Bronchial epithelial cell (primary cell): ENCODE measurements at regions not wholly inside any gene's neighbourhood (a gene's known extent, or its start where the extent isn't known, plus 50 kb on each side); places are given as distances from the start of the nearest gene placed in this dataset.
A peak's percentile ranks its signal among the peaks of the same experiment; 100 is the strongest.
"Not testable (repeated sequence)": the region's sequence is repeated elsewhere in the genome, so short reads cannot be mapped to it uniquely, and the experiment has no call there.

Experiments
- DNase-seq: peaks from one replicate; pipeline ENCODE4 v3.0.0-alpha.2; 2010; ENCODE audit warnings: low read depth
- FAIRE-seq: peaks from 2 replicates; lab custom pipeline; 2011; peaks lifted over from hg19 to GRCh38; lab: Jason Lieb, UNC
- H3K27me3 ChIP-seq: 2 replicates; pipeline ENCODE4 v1.5.1; 2011; ENCODE audit warnings: low read length; ENCODE audit not compliant: control insufficient read depth, insufficient read depth
- H3K36me3 ChIP-seq: 2 replicates; pipeline ENCODE4 v1.5.1; 2011; ENCODE audit warnings: low read length; ENCODE audit not compliant: control insufficient read depth, insufficient read depth
- H3K4me3 ChIP-seq: 2 replicates; pipeline ENCODE4 v1.5.1; 2011; ENCODE audit warnings: mild to moderate bottlenecking, low read depth, low read length, control low read depth
- CTCF ChIP-seq: IDR thresholded peaks from 2 replicates; pipeline ENCODE4 v1.5.1; 2011; ENCODE audit warnings: mild to moderate bottlenecking, moderate library complexity, low read length, control low read depth, inconsistent platforms; ENCODE audit not compliant: insufficient read depth, severe bottlenecking

- FAIRE-seq (no peak), DNase-seq (no peak)
- H3K4me3 ChIP-seq, result no peak overlapping the region
- H3K36me3 ChIP-seq, result no peaks in the 10 kb centered on the region
- no peak for TF ChIP-seq CTCF
- no peaks in the 10 kb centered on the region for H3K27me3 ChIP-seq
Observed at GRCh38 chr2:223283771-223284170, 231.8 kb downstream of the KCNE4 start.

- DNase-seq (no peak), FAIRE-seq (no peak)
- no peak for TF ChIP-seq CTCF
Observed at GRCh38 chr2:223285370-223286265, 233.6 kb downstream of the KCNE4 start.

GRCh38 chr2:223294756-223295155 is 242.8 kb downstream of the KCNE4 start:
- no peak overlapping the region for H3K4me3 ChIP-seq
- TF ChIP-seq CTCF, result no peak
- DNase-seq, result no peak
- H3K36me3 ChIP-seq, result no peaks in the 10 kb centered on the region
- no peak for FAIRE-seq
- no peaks in the 10 kb centered on the region for H3K27me3 ChIP-seq

More at GRCh38 chr2:223285370-223286265, 233.6 kb downstream of the KCNE4 start:
- Histone ChIP-seq H3K27me3 (no peaks in the 10 kb centered on the region), H3K4me3 (no peak overlapping the region), H3K36me3 (no peaks in the 10 kb centered on the region)

- FAIRE-seq, result no peak
- no peaks in the 10 kb centered on the region for H3K27me3 ChIP-seq
- TF ChIP-seq CTCF, result no peak
- H3K4me3 ChIP-seq, result no peak overlapping the region
- H3K36me3 ChIP-seq, result no peaks in the 10 kb centered on the region
- DNase-seq, result peak; percentile 39
Observed at GRCh38 chr2:223297788-223298187, 245.8 kb downstream of the KCNE4 start.

- FAIRE-seq, H3K4me3 ChIP-seq, H3K27me3 ChIP-seq, DNase-seq, H3K36me3 ChIP-seq: not testable (repeated sequence)
Observed at GRCh38 chr2:223298329-223298728, 246.3 kb downstream of the KCNE4 start.

- no peak for FAIRE-seq
- Histone ChIP-seq H3K4me3 (no peak overlapping the region), H3K27me3 (no peaks in the 10 kb centered on the region), H3K36me3 (no peaks in the 10 kb centered on the region)
- DNase-seq, result peak; percentile 24
- no peak for TF ChIP-seq CTCF
Observed at GRCh38 chr2:223300326-223300725, 248.3 kb downstream of the KCNE4 start.
